ENCODE measurements at regions not wholly inside any gene's neighbourhood (a gene's known extent, or its start where the extent isn't known, plus 50 kb on each side); places are given as distances from the start of the nearest gene placed in this dataset.

DNA sequence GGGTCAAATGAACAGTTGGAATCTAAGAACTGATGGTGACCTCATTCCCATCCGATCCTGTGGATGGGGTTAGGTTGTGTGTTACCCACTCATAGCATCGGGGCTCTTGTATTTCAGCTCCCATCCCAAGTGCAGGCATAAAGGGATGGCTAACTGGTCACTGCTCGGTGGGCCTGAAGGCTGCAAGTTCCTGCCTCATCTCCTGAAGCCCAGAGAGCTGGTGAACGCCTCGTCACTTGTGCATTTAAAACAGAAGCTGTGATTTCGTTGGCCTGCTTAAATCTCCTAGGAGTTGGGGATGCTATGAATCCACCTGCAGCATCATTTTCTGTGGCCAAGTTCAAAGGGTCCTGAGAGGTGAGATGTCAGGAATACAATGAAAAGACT, 477.0 kb downstream of the TBC1D22A start:
- Histone ChIP-seq H3K4me3 (no peak overlapping the region), H3K36me3 (no peaks in the 10 kb centered on the region), H3K4me1 (no peaks in the 10 kb centered on the region), H3K27ac (no peak overlapping the region), H3K27me3 (no peaks in the 10 kb centered on the region), H3K9me3 (peaks cover 0 to 9% (median 0%) of the 10 kb centered on the region in 4 donors)
- no peak for TF ChIP-seq EP300 (IDR thresholded peaks at IDR 0.05)
- DNase-seq (ENCODE audit: low spot score in 2 of 2) = no peak
- 64 to 65% methylated on average over 6 of the region's 6 CpGs for WGBS, 2 donors

DNA sequence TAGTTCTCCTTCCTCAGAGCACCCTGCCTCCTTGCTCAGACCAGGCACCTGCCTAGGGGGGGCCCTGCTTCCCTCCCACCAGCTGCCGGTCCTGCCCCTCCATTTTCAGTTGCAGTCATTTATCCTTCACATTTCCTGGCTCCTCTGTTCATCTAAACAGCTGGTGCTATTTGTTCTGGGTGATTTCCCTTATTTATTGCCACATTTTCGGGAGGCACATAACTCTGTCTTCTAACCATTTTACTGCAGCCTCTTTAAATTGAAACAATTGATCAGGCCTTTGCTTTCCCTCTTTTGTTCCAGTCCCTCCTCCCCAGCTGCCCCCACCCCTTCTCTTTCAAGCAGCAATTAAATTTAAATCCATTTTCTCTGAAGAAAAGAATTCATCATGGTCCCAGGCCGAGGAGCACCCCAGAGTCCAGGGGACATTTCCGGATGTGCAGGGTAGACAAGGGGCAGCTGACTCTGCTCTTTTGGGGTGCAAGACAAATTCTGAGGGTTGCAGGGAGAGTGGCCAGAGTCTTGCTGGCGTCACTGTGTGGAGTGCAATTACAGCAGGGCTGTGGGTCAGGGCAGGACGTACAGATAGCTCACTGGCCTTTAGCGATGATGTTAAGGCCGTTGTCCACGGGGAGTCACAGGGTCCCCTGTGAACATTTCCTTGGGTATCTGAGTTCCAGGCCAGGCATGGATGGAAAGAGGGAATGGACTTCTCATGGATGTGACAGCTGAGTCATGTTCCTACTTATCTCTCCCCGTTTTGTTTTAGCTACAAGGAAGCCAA, 476.4 kb downstream of the TBC1D22A start:
- Histone ChIP-seq H3K27ac (no peak overlapping the region), H3K36me3 (no peaks in the 10 kb centered on the region), H3K27me3 (no peaks in the 10 kb centered on the region), H3K4me3 (no peak overlapping the region), H3K4me1 (no peaks in the 10 kb centered on the region), H3K9me3 (peaks cover 0 to 11% (median 0%) of the 10 kb centered on the region in 4 donors)
- 51 to 54% methylated on average over 10 of the region's 10 CpGs for WGBS, 2 donors
- TF ChIP-seq POLR2A (IDR thresholded peaks at IDR 0.05) = no peak
- TF ChIP-seq CTCF (IDR thresholded peaks at IDR 0.05) = no peak
- TF ChIP-seq EP300 (IDR thresholded peaks at IDR 0.05) = no peak
- DNase-seq (ENCODE audit: low spot score in 2 of 2) = no peak

- TF ChIP-seq EP300 (IDR thresholded peaks at IDR 0.05) (no peak), CTCF (IDR thresholded peaks at IDR 0.05) (no peak), POLR2A (IDR thresholded peaks at IDR 0.05) (no peak)
- WGBS, 2 donors = 53 to 54% methylated on average over 7 of the region's 7 CpGs
- no peaks in the 10 kb centered on the region for H3K4me1 ChIP-seq
- no peaks in the 10 kb centered on the region for H3K27me3 ChIP-seq
- H3K9me3 ChIP-seq = peaks cover 0 to 12% (median 0%) of the 10 kb centered on the region in 4 donors
- H3K4me3 ChIP-seq = no peak overlapping the region
- no peak overlapping the region for H3K27ac ChIP-seq
- H3K36me3 ChIP-seq = no peaks in the 10 kb centered on the region
- DNase-seq (ENCODE audit: low spot score in 2 of 2) = no peak
These were observed 475.5 kb downstream of the TBC1D22A start for GRCh38 chr22:47237890-47238480.

- Histone ChIP-seq H3K9me3 (peaks cover 0 to 15% (median 0%) of the 10 kb centered on the region in 4 donors), H3K4me1 (no peaks in the 10 kb centered on the region), H3K4me3 (no peak overlapping the region), H3K27ac (no peak overlapping the region), H3K36me3 (no peaks in the 10 kb centered on the region), H3K27me3 (no peaks in the 10 kb centered on the region)
- WGBS, 2 donors = 90 to 96% methylated on average over 1 of the region's 1 CpG
- TF ChIP-seq EP300 (IDR thresholded peaks at IDR 0.05) (no peak), CTCF (IDR thresholded peaks at IDR 0.05) (no peak), POLR2A (IDR thresholded peaks at IDR 0.05) (no peak)
- DNase-seq (ENCODE audit: low spot score in 2 of 2) = no peak
These were observed 474.3 kb downstream of the TBC1D22A start for GRCh38 chr22:47236718-47237117.

GRCh38 chr22:47236161-47236560, 473.7 kb downstream of the TBC1D22A start:
- Histone ChIP-seq H3K4me3 (no peak overlapping the region), H3K9me3 (peaks cover 0 to 15% (median 0%) of the 10 kb centered on the region in 4 donors), H3K4me1 (no peaks in the 10 kb centered on the region), H3K27ac (no peak overlapping the region), H3K27me3 (no peaks in the 10 kb centered on the region), H3K36me3 (no peaks in the 10 kb centered on the region)
- WGBS, 2 donors = 63 to 69% methylated on average over 2 of the region's 2 CpGs
- TF ChIP-seq POLR2A (IDR thresholded peaks at IDR 0.05) (no peak), CTCF (IDR thresholded peaks at IDR 0.05) (no peak), EP300 (IDR thresholded peaks at IDR 0.05) (no peak)
- DNase-seq (ENCODE audit: low spot score in 2 of 2) = no peak

All from tibial nerve (tissue), 4 donors.